IPS DF 6.9 (cell line): ENCODE measurements at regions not wholly inside any gene's neighbourhood (a gene's known extent, or its start where the extent isn't known, plus 50 kb on each side); places are given as distances from the start of the nearest gene placed in this dataset.

Source experiments
- DNase-seq: peaks from one replicate; pipeline ENCODE4 v3.0.0-alpha.2; 2013; ENCODE audit warnings: low read depth, low spot score
- H3K27ac ChIP-seq: one replicate; pipeline ENCODE4 v1.5.1; 2013; ENCODE audit warnings: low read length, control low read depth
- H3K27me3 ChIP-seq: 2 replicates; pipeline ENCODE4 v1.6.1; 2013; ENCODE audit warnings: mild to moderate bottlenecking, low read length; ENCODE audit not compliant: control insufficient read depth, insufficient read depth
- H3K36me3 ChIP-seq: 2 replicates; pipeline ENCODE4 v1.6.1; 2013; ENCODE audit warnings: low read length; ENCODE audit not compliant: control insufficient read depth, insufficient read depth
- H3K4me1 ChIP-seq: 2 replicates; pipeline ENCODE4 v1.6.1; 2013; ENCODE audit warnings: low read length; ENCODE audit not compliant: control insufficient read depth, insufficient read depth
- H3K4me3 ChIP-seq: 2 replicates; pipeline ENCODE4 v1.5.1; 2013; ENCODE audit warnings: mild to moderate bottlenecking, low read length
- H3K9me3 ChIP-seq: 2 replicates; pipeline ENCODE4 v1.6.1; 2013; ENCODE audit warnings: low read length, inconsistent platforms; ENCODE audit not compliant: control insufficient read depth, insufficient read depth
- WGBS: extraction: QIAGEN DNeasy Blood & Tissue Kit; methylation state at CpG from one replicate; pipeline ENCODE4 v1.1.7; 2013; ENCODE audit warnings: mixed read lengths, missing lambda C conversion rate; ENCODE audit not compliant: insufficient read length, insufficient coverage; 5-methylcytosine and 5-hydroxymethylcytosine counted together

- DNase-seq: no peak
- H3K9me3 ChIP-seq: no peaks in the 10 kb centered on the region
- H3K4me3 ChIP-seq: no peak overlapping the region
- no peaks in the 10 kb centered on the region for H3K27me3 ChIP-seq
- no CpG with 5 or more reads among the region's 3 CpGs for WGBS
- no peaks in the 10 kb centered on the region for H3K36me3 ChIP-seq
- no peak overlapping the region for H3K27ac ChIP-seq
- no peaks in the 10 kb centered on the region for H3K4me1 ChIP-seq
Observed at GRCh38 chr3:56998076-56998529, 62.4 kb upstream of the SPATA12 start.

DNA sequence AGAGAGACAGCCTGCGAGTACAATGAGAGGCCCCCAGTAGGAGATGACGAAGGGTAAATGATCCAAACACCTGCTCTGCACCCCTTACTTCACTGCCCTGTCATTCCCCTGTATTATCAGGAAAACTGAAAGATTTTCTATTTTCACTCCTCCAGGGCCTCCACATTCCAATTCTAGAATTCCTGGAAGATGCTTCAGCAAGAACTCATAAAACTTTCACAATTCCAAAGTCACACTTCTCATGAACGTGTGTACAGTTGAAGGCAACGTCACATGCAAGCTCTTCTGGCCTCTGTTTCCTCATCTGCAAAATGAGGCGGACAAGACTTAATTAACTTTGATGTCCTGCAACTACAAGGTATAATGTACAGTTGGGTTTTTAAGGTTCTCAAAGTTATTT lies 62.8 kb upstream of the SPATA12 start:
- H3K36me3 ChIP-seq: no peaks in the 10 kb centered on the region
- no peaks in the 10 kb centered on the region for H3K4me1 ChIP-seq
- no peak for DNase-seq
- H3K4me3 ChIP-seq: no peak overlapping the region
- no peak overlapping the region for H3K27ac ChIP-seq
- no peaks in the 10 kb centered on the region for H3K9me3 ChIP-seq
- no CpG with 5 or more reads among the region's 5 CpGs for WGBS
- no peaks in the 10 kb centered on the region for H3K27me3 ChIP-seq

GRCh38 chr3:56997041-56997440 lies 63.4 kb upstream of the SPATA12 start:
- DNase-seq: no peak
- no peaks in the 10 kb centered on the region for H3K4me1 ChIP-seq
- WGBS: no CpG with 5 or more reads among the region's 3 CpGs
- no peak overlapping the region for H3K27ac ChIP-seq
- H3K27me3 ChIP-seq: no peaks in the 10 kb centered on the region
- no peaks in the 10 kb centered on the region for H3K36me3 ChIP-seq
- H3K9me3 ChIP-seq: no peaks in the 10 kb centered on the region
- H3K4me3 ChIP-seq: no peak overlapping the region

GRCh38 chr3:56994391-56994790 lies 66.1 kb upstream of the SPATA12 start:
- no peaks in the 10 kb centered on the region for H3K36me3 ChIP-seq
- no peaks in the 10 kb centered on the region for H3K4me1 ChIP-seq
- no CpG with 5 or more reads among the region's 6 CpGs for WGBS
- no peak for DNase-seq
- no peaks in the 10 kb centered on the region for H3K27me3 ChIP-seq
- no peak overlapping the region for H3K27ac ChIP-seq
- no peaks in the 10 kb centered on the region for H3K9me3 ChIP-seq
- H3K4me3 ChIP-seq: no peak overlapping the region

DNA sequence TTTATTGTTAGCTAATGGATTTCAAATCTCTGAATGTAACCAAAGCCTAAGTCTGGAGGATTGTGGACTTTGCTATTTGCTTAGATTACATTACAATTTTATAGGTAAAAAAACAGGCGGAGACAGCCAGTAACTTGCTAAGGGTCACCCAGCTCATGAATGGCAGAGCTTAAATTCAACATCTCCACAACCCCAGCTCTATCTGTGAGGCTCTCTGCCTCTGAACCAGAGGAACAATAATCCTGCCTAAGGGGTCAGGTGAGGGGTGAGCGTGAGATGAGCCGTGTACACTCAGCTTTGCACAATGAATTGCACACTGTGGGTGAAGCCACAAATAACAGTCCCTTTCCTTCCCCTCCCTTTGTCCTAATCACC lies 69.8 kb upstream of the SPATA12 start:
- no peak overlapping the region for H3K4me3 ChIP-seq

GRCh38 chr3:56989977-56990640 lies 70.4 kb upstream of the SPATA12 start:
- no peak overlapping the region for H3K27ac ChIP-seq
- no peak for DNase-seq
- no peaks in the 10 kb centered on the region for H3K27me3 ChIP-seq
- H3K4me3 ChIP-seq: no peak overlapping the region
- peaks cover 2% of the 10 kb centered on the region for H3K4me1 ChIP-seq
- WGBS: no CpG with 5 or more reads among the region's 12 CpGs
- H3K36me3 ChIP-seq: no peaks in the 10 kb centered on the region
- no peaks in the 10 kb centered on the region for H3K9me3 ChIP-seq

More for the DNA sequence above, 69.8 kb upstream of the SPATA12 start:
- H3K27ac ChIP-seq: no peak overlapping the region
- no peaks in the 10 kb centered on the region for H3K27me3 ChIP-seq
- no CpG with 5 or more reads among the region's 3 CpGs for WGBS
- H3K36me3 ChIP-seq: no peaks in the 10 kb centered on the region
- peaks cover 2% of the 10 kb centered on the region for H3K4me1 ChIP-seq
- no peak for DNase-seq
- H3K9me3 ChIP-seq: no peaks in the 10 kb centered on the region

GRCh38 chr3:56989169-56989976 lies 71.1 kb upstream of the SPATA12 start:
- H3K4me1 ChIP-seq: peaks cover 2% of the 10 kb centered on the region
- H3K27ac ChIP-seq: no peak overlapping the region
- no peak overlapping the region for H3K4me3 ChIP-seq
- H3K27me3 ChIP-seq: no peaks in the 10 kb centered on the region
- no peaks in the 10 kb centered on the region for H3K9me3 ChIP-seq
- H3K36me3 ChIP-seq: no peaks in the 10 kb centered on the region
- WGBS: no CpG with 5 or more reads among the region's 11 CpGs
- no peak for DNase-seq

DNA sequence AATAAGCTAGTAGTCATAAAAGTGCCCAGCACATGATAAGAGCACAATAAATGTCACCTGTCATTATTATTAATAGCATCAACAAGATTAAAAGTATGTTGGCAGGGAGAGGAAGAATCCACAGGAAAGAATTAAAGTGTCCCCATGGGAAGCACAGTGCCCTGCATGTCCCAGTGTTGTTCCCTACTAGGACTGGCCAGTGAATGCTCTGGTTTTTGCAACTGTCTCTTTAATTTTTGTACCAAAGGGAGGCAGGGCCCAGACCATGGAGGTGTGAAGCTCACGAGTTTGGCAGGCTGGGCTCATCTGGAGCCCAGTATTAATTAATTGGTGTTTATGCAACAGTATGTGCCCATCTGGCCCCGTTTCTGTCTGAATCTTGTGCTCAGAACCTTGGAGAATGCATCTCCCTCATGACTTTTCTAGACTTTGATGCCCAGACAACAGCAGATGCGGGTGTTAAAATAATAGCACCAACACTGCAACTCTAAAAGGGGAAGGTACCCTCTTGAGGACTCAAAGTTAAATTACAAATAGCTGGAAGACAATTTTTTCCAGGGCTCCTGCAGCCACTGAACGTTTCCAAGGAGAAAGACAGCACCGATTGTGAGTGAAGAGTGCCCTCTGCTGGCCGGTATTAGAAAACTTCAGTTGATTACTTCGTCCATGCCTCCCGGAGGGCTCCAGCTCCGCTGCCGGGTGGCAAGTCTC lies 71.9 kb upstream of the SPATA12 start:
- Histone ChIP-seq H3K4me1 (peaks cover 2% of the 10 kb centered on the region), H3K27ac (no peak overlapping the region), H3K9me3 (no peaks in the 10 kb centered on the region), H3K36me3 (no peaks in the 10 kb centered on the region), H3K4me3 (no peak overlapping the region), H3K27me3 (no peaks in the 10 kb centered on the region)
- WGBS: no CpG with 5 or more reads among the region's 10 CpGs
- DNase-seq: peak; percentile 57

DNA sequence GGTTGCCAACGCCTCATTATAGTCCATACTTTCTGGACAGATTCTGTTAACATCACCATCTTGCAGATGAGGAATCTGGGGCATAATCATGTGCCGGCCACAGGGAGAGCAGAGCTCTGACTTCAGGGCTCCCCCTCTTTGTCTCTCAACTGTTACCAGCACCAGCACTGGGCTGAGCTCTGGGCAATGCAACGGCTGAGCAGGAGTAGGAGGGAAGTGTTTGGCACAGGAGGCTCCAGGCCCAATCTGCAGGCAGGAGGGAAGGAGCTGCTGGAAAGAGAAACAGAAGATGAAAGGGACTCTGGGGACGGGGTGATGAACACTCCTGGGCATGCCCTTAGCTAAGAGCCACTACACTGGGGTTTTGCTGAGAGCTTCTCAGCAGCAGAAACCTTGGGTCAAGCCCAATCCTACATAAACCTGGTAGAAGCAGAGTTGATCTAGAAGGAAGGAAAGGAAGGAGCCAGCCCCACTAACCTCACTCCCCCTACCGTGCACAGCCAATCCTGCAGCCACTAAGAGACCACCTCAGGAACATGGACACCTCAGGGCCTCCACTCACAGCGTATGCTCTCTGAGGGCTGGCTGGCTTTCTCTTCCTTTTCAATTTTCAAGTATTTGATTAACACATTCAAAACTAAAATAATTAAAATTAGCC lies 73.1 kb upstream of the SPATA12 start:
- Histone ChIP-seq H3K4me3 (no peak overlapping the region), H3K4me1 (peaks cover 2% of the 10 kb centered on the region), H3K36me3 (no peaks in the 10 kb centered on the region), H3K27ac (no peak overlapping the region), H3K27me3 (no peaks in the 10 kb centered on the region), H3K9me3 (no peaks in the 10 kb centered on the region)
- no CpG with 5 or more reads among the region's 6 CpGs for WGBS
- DNase-seq: no peak

DNA sequence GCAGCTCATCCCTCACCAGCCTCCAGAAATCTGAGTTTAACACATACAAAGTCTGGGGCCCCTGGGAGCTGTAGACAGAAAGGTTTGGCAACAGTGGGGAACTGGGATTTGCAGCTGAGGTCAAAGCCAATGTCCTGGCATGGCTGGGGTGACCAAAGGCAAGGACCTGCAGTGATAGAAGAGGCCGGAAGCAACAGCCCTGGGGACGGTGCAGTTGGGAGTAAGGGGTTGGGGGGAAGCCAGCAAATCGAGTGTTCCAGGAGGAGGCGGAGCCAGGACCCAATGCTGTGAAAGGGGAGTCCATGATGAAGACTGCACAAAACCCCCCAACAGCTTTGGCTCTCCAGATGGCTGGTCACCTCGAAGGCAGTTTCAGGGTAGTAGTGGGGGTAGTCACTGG lies 74.1 kb upstream of the SPATA12 start:
- WGBS: no CpG with 5 or more reads among the region's 5 CpGs
- Histone ChIP-seq H3K36me3 (no peaks in the 10 kb centered on the region), H3K27me3 (no peaks in the 10 kb centered on the region), H3K4me1 (peaks cover 2% of the 10 kb centered on the region), H3K27ac (no peak overlapping the region), H3K9me3 (no peaks in the 10 kb centered on the region), H3K4me3 (no peak overlapping the region)
- DNase-seq: no peak
